AG09319 (cell line): ENCODE measurements at regions not wholly inside any gene's neighbourhood (a gene's known extent, or its start where the extent isn't known, plus 50 kb on each side); places are given as distances from the start of the nearest gene placed in this dataset.

Experiments used
- DNase-seq: peaks from one replicate; pipeline ENCODE4 v3.0.0-alpha.2; 2010; ENCODE audit warnings: low read depth; ENCODE audit errors: extremely low read depth
- TF ChIP-seq, protein P1 (sequence below): IDR thresholded peaks from 2 replicates; pipeline ENCODE4 v1.5.1; 2011; ENCODE audit warnings: low read depth, mild to moderate bottlenecking, inconsistent platforms, low read length, moderate library complexity

DNA sequence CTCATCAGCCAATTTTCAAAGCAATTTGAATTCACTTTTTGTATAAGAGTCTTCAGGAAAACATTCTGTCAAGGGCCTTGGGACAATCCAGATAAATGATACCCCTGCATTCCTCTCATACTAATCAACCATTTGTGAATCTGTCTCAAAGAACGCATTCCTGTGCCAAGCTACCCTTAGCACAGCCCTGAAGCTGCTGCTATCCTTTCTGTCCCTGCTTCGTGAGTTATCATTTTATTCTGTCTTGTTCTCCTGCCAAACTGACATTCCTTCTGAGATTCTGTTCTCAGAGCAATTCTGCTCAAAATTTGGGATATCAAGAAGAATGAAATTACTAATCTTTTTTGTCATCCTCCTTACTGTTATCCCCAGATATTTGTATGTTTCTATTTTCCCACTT is 213.9 kb upstream of the STXBP5 start:
- DNase-seq = no peak

DNA sequence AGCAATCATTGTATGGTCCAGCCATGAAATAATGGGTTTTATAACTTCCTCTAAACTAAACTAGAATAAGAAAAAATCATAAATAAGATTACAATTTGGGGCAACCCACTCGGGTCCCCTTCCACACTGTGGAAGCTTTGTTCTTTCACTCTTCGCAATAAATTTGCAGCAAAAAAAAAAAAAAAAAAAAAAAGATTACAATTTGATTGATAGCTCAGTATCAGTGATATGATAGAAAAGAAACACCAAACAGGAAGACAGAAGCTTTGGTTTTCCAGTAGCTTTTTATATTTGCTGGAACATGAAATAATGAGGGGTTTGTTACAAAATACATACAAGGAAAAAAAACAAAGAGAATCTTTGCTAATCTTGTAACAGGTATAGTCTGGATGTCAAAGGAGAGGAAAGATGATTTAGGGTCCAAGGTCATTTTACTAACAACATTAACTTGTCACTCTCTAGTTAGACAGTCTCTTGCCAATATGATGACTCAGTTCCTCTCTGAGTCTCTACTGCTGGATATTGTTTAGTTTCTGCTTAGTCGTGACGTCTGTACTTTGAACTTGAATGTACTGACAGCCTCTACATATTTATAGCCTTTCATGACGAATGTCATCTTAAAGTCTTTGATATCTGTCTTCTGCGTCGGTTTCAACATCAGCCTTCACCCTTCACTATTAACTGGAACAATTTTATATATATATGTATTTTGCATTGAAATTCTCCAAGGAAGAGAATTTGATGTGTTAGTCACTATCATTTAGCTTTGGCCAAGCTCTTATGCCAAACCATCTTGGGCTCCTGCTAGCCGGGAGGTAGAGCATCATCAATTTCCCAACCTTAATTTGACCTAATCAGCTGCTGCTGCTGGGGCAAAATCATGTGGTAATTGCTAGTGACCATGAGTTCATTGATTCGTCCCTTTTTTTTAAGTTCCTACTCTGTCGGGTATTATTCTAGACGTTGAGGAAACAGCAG is 213.1 kb upstream of the STXBP5 start:
- DNase-seq = no peak
- TF ChIP-seq, protein P1, sequence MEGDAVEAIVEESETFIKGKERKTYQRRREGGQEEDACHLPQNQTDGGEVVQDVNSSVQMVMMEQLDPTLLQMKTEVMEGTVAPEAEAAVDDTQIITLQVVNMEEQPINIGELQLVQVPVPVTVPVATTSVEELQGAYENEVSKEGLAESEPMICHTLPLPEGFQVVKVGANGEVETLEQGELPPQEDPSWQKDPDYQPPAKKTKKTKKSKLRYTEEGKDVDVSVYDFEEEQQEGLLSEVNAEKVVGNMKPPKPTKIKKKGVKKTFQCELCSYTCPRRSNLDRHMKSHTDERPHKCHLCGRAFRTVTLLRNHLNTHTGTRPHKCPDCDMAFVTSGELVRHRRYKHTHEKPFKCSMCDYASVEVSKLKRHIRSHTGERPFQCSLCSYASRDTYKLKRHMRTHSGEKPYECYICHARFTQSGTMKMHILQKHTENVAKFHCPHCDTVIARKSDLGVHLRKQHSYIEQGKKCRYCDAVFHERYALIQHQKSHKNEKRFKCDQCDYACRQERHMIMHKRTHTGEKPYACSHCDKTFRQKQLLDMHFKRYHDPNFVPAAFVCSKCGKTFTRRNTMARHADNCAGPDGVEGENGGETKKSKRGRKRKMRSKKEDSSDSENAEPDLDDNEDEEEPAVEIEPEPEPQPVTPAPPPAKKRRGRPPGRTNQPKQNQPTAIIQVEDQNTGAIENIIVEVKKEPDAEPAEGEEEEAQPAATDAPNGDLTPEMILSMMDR = no peak

More for the DNA sequence above, 213.9 kb upstream of the STXBP5 start:
- TF ChIP-seq, protein P1 = no peak

DNA sequence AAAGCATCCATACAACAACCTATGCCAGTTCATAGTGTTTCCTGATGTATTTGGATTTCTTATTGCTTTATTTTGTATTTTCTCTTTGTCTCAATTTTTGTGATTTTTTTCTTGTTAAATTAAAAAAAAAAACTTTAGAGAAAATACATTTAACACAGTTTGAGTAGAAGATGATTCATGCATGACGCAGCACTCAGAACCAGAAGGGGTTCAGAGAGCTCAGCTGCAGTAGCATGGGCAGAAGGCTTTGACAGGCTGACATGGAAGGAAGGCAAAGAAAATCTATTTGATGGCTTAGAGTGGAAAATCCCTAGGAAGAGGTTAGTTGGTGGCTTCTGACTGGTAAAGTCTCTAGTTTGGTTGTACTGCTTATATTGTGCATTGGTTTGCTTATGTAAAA is 207.2 kb upstream of the STXBP5 start:
- TF ChIP-seq, protein P1 = no peak
- no peak for DNase-seq

DNA sequence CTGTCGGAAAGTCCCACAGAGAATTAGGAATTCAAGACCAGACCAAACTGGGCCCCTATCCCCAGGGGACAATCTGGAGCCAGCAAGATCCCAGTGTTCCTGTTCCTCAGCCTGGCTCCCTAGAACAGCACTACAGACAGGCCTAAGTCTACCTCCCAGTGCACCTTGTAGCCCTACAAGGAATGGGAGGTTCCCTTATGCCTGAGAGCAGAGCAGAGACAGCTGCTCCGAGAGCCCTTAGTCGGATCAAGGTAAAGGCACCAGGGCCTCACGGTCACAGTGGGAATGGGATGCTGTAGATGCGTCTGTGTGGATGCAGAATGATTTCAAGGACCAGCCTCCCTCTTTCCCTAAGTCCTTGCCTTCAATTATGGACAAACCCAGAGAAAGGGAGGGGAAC is 204.5 kb upstream of the STXBP5 start:
- DNase-seq = no peak

DNA sequence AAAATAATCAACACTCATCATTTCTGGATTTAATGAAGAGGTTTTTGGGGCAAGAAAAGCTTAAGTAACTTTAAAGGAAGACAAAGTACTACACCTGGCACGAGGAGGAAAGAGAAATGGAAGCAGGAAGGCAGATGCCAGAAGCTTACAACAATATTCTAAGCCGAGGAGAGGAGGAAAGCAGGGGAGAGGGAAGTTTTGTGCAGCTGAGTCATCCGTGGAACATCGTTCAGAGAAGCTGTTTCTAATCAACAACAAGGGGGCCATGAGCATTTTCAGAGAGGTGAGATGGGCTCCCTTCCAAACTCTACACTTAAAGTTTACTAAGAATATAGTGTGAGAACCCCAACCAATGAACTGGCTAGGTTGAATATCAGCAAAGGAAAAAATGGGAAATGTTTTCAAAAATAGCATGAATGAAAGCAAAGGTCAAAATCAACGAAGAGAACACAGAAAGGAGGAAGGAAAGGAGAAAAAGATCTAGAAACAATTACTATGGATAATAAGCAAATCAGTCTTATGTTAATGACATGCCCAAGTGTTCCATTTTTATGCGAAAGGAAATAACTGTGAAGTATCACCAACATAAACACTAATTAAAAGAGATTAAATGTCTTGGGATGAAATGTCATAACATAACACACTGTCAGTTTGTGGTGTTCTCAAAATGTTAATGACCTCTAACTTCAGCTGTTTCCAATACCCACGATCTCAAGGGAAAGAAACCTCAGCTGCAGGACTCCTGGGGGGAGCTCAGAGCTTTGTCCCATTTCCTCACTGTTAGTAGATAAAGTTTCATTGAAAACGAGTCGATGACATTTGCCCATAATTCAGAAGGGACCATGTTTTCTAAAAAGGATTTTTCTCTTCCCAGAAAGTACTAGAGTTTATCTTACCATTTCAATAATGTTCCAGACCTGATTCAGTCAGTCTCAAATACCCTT is 203.4 kb upstream of the STXBP5 start:
- TF ChIP-seq, protein P1 = no peak
- peak; percentile 45 for DNase-seq

More for the DNA sequence above, 204.5 kb upstream of the STXBP5 start:
- TF ChIP-seq, protein P1 = no peak

DNA sequence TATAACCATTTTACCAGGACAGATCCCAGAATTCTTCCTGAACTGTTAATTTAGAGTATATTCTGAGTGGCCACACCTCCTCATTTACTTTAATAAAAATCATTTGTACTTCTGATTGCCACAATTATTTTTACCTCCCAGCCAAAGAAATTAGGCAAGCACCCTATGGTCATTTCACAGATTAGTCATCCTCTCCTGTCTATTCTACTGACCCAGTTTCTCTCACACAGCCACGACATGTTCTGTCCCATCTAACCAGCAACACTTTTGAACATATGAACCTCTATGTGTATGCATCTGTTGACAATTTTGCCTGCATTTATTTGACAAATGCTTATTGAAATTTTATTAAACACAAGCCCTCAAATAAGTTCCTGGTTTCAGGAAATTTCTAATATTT is 202.6 kb upstream of the STXBP5 start:
- TF ChIP-seq, protein P1 = no peak
- DNase-seq = no peak
